T follicular helper cell (primary cell): ENCODE measurements at regions not wholly inside any gene's neighbourhood (a gene's known extent, or its start where the extent isn't known, plus 50 kb on each side); places are given as distances from the start of the nearest gene placed in this dataset.
"Not testable (repeated sequence)": the region's sequence is repeated elsewhere in the genome, so short reads cannot be mapped to it uniquely, and the experiment has no call there.

Source experiments
- DNase-seq: peaks from one replicate; pipeline ENCODE4 v3.0.0-alpha.2; 2020; ENCODE audit warnings: low read depth

GRCh38 chr10:42987121-42987541 lies 89.7 kb upstream of the RET start:
- no peak for DNase-seq

GRCh38 chr10:42987575-42987974 lies 89.3 kb upstream of the RET start:
- no peak for DNase-seq

GRCh38 chr10:42988069-42988468 lies 88.8 kb upstream of the RET start:
- DNase-seq = no peak

- DNase-seq = no peak
These were observed 88.1 kb upstream of the RET start for GRCh38 chr10:42988517-42989395.

DNA sequence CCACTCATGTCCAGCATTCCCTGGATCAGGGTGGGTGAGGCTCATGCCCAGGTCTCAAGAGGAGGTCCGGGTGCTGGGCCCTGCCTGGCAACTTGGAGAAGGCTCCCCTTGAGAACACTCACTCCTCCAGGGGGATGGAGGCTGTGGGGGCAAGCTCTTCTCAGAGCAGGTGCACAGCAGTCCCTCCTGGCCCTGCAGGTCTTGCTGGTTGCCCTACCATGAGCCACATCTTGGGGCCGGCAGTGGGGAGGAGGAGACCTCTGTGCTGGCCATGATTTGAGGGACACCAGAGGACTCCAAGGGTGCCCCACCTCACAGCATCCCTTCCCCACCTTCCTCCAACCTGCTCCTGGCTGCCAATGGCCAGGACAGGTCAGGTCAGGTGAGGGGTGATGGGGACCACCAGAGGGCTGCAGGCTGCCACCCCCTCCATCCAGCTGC lies 87.4 kb upstream of the RET start:
- no peak for DNase-seq

DNA sequence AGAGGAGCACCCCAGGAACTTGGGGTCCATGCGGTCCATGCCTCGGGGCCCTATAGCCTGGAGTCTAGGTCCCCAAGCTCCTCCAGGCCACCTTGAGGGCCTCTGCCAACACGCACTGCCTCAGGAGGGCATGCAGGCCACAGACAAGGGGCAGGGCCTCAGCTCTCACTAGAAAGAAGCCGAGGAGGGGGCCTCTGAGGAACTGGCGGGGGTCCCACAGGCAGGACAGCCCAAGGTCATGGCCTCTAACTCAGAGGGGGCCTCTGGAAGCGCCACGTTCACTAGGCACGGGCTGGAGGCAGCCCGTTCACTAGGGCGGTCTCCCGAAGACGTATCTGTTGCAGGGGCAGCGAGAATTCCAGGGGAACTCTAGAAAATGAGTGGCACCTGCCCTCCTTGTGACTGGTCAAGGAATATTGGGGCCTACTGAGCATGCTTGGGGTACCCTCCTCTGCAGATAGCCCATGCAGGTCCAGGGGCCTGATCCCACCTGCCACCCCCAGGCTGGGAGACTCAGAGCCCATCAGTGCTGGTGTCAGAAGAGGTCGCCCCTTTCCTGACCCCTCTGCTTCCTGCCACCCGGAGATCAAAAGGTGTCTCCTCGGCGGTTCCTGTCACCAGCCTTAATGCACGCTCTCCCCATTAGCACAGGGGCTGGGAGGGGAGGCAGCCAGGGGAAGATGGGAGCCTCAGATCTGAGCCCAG lies 86.7 kb upstream of the RET start:
- DNase-seq = no peak

DNA sequence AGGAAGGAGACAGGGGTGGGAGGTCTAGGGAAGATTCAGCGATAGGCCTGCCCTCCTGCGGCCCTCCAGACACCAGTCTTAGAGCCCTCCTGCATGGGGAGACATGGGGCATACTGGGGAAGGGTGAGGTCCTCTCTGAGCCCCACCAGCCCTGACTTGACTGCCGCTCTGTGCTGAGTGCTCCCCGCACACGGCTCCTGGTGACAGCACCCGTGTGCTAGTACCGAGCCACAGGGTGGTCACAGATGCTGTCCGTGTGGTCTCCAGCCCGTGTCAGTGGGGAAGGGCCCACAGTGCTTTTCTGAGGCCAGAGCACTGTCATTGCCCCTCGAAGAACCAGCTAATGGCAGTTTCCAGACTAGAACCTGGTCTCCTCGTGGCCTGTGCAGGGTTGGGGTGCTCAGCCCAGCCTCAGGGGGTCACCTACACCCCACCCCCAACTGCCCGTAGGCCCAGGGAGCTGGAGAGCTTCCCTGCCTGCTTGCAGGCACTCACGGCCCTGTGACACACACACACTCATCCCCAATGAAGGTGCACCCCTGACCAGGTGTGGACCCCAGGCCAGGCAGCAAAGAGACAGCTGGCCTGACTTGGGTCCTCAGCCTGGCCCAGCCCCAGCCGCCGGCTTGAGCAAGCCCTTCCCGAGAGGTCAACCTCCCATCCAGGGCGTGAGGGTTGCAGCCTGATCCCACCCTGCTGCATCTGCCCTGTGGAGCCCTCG lies 86.0 kb upstream of the RET start:
- no peak for DNase-seq

DNA sequence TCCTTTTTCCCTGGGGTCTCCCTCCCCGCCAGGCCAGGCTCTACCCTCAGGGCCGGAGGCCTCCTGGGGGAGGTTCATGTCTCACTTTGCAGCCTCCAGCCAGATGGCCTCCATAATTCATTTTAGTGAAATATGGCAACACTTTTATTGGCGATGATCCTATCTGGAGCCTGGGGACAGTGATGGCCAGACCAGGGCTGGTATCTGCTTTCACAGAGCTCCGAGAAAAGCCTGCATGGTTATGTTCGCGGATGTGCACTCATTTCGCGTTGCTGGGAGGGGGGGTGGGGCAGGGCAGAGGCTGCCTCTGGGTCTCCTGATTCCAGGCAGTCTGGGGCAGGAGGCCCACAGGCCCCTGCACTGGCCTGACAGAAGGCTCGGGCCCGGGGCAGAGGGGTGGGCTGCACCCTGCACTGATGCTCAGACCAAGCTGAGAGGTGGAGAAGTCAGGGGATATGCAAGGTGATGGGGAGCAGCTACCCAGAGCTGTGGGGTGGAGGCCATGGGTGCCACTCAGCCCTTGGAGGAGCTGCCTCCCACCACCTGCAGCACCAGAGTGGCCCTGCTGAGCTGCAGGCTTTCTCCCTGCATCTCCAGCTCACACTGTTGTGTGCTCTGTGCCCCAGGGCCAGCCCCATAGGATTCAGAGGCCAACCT lies 85.3 kb upstream of the RET start:
- DNase-seq = no peak

DNA sequence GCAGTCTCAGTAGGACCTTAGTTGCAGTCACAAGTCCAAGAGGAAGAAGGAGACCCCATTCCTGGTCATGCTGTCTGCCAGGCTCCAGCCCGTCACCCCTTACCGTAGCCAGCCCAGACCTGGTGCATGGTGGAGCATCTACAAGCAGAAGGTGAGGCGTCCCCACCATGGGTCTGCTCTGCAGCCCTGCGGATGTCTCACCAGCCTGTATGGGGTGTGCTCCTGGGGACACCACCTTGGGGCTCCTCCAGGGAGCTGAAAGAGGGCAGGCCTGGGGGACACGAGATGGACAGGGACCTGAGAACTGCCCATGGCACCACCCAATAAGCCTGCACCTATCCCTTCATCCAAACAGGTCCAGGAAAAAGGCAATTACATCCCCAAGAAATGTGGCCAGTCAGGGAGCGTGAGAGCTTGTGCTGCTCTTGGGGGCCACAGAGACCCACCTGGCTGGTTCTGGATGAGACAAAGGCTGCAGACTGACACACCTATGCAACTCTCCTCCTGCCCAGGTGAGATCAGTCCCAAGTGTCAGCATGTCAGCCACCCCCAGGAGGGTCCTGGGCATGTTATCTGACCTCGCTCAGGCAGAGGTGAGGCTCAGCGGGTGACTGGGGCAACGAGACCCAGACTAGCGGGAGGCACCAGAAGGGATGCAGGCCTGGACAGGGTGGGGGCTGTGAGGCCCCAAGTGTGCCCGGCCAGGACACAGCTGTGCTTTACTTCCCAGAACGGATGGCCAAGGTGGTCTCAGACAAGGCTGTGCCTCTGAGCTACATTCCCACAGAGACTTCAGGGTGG lies 84.5 kb upstream of the RET start:
- DNase-seq = no peak

DNA sequence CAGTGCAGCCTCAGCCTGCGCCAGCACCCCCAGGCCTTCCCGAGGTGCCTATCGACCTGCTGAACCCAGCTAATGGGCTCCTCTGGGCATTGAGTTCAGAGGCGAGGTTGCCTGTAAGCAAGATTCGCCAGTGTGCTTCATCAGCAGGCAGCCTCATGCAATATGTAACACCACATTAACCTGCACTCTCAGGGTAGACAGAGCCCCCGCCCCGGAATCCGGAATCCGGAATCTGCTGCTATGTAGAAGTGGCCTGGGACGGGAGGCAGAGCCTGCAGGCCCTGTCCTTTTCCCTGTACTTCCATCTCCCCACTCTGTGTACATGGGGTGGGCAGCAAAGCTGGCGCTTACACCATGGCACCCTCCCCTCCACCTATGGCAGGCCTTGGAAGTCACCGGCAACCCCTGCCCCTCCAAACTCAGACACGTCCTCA lies 83.9 kb upstream of the RET start:
- DNase-seq = no peak

DNA sequence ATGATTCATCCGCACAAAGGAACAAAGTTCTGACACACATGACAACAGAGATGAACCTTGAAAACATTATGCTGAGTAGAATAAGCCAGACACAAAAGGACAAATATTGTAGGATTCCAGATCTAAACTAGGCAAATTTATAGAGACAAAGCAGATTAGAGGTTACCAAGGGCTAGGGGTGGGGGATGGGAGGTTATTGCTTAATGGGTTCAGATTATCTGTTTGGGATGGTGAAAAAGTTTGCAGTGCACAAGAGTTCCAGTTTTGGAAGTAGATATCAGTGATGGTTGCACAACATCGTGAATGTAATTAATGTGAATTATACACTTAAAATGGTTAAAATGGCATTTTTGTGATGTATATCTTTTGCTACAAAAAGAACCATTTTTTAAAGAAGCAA lies 82.0 kb upstream of the RET start:
- not testable (repeated sequence) for DNase-seq

GRCh38 chr10:42995537-42995936 lies 81.3 kb upstream of the RET start:
- DNase-seq = no peak

DNA sequence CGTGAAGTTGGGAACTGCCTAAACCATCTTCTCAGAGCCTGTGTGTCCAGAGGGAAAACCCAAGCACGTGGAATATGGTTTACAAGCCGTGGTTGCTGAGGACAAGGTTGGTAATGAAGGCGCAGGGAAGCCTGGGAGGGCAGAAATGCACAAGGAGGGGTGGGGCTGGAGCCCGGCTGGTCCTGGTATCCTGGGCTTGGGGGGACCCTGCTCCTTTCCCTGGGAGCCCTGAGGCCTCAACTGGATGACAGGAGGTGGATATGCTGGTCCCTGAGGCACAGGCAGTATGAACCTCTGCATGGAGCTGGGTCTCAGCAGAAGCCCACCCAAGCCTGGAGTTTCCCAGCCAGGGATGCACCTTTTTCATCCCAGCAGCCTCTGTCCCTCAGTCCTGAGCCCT lies 80.3 kb upstream of the RET start:
- no peak for DNase-seq

GRCh38 chr10:42997151-42997848 lies 79.6 kb upstream of the RET start:
- no peak for DNase-seq

DNA sequence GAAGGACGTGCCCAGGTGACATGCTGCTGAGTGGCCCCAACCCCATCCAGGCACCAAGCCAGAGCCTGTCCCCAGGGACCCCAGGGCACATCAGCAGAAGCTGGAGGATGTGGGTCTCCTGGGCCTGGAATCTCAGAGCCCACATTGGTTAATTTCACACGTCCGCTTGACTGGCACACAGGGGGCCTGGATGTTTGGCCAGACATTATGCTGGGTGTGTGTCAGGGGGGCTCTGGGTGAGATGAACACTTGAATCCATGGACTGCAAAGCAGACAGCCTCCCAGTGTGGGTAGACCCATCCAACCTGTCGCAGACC lies 79.1 kb upstream of the RET start:
- no peak for DNase-seq

DNA sequence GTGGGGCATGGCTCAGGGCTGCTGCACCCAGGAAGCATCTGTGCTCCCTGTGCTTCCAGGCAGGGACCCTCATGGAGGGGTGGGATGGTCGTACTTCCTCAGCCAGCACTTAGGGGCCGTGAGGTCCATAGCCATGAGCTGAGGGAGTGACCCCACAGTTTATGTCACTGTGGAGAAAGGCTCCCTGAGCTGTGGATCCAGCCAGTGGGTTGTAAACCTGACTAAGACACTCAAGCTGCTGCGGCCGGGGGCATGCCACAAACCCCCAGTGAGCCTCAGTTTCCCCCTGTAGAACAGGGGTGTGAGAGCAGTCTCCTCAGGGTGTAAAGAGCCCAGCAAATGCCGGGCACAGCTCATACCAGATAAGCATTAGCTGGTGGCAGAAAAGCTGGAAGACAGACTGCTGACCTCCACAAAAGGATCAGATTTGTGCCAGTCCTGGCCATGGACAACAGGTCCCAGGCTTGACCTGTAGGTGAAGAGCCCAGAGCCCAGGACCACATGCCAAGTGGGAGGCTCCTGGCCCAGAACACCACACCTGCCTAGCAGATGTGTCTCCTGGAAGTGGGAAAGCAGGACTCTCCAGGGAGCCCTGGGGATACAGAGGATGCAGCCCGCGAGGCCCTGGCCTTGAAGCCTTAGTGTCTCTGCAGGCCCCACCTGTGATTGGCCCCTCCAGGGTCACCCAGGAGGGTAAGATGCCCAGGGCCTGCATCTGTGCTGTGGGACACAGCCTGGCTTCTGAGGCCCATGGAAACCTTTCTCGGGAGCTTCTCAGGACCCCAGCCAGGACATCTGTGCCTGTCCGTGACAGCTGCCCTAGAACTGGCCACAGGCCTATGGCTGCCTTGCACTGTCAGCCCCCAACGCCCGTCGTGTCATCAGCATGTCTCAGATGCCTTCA lies 78.1 kb upstream of the RET start:
- DNase-seq = no peak

GRCh38 chr10:42999385-43000020 lies 77.4 kb upstream of the RET start:
- DNase-seq = no peak

- DNase-seq = no peak
These were observed 76.9 kb upstream of the RET start for GRCh38 chr10:43000021-43000411.
